ENCODE measurements at regions not wholly inside any gene's neighbourhood (a gene's known extent, or its start where the extent isn't known, plus 50 kb on each side); places are given as distances from the start of the nearest gene placed in this dataset.

GRCh38 chrX:45757272-45757671 lies 556.6 kb upstream of the DIPK2B start:
- TF ChIP-seq CTCF (IDR thresholded peaks at IDR 0.05) (no peak), POLR2A (IDR thresholded peaks at IDR 0.05) (no peak)

Measured in thyroid gland (tissue), 4 donors.